ENCODE measurements at regions not wholly inside any gene's neighbourhood (a gene's known extent, or its start where the extent isn't known, plus 50 kb on each side); places are given as distances from the start of the nearest gene placed in this dataset.
A peak's percentile ranks its signal among the peaks of the same experiment; 100 is the strongest.

GRCh38 chr4:29521281-29521680, 1198.9 kb upstream of the PCDH7 start:
- no peak for DNase-seq

GRCh38 chr4:29536745-29537144, 1183.4 kb upstream of the PCDH7 start:
- no peak for DNase-seq

- no peak for DNase-seq
Observed at GRCh38 chr4:29538889-29539646, 1181.1 kb upstream of the PCDH7 start.

GRCh38 chr4:29540439-29541102, 1179.6 kb upstream of the PCDH7 start:
- DNase-seq = no peak

- DNase-seq = no peak
Observed at GRCh38 chr4:29541757-29542156, 1178.4 kb upstream of the PCDH7 start.

GRCh38 chr4:29549342-29549741, 1170.8 kb upstream of the PCDH7 start:
- DNase-seq = no peak

GRCh38 chr4:29551821-29552220, 1168.3 kb upstream of the PCDH7 start:
- no peak for DNase-seq

GRCh38 chr4:29553846-29554245, 1166.3 kb upstream of the PCDH7 start:
- no peak for DNase-seq

- no peak for DNase-seq
Observed at GRCh38 chr4:29558789-29559188, 1161.4 kb upstream of the PCDH7 start.

GRCh38 chr4:29559286-29559685, 1160.9 kb upstream of the PCDH7 start:
- DNase-seq = no peak

GRCh38 chr4:29560452-29560851, 1159.7 kb upstream of the PCDH7 start:
- DNase-seq = peak; percentile 31

- no peak for DNase-seq
Observed at GRCh38 chr4:29565256-29565655, 1154.9 kb upstream of the PCDH7 start.

- no peak for DNase-seq
Observed at GRCh38 chr4:29566371-29566770, 1153.8 kb upstream of the PCDH7 start.

- DNase-seq = no peak
Observed at GRCh38 chr4:29571322-29571721, 1148.8 kb upstream of the PCDH7 start.

GRCh38 chr4:29578329-29578728, 1141.8 kb upstream of the PCDH7 start:
- no peak for DNase-seq

- DNase-seq = no peak
Observed at GRCh38 chr4:29581457-29581856, 1138.7 kb upstream of the PCDH7 start.

GRCh38 chr4:29588617-29589016, 1131.6 kb upstream of the PCDH7 start:
- DNase-seq = no peak

- DNase-seq = no peak
Observed at GRCh38 chr4:29596228-29596627, 1123.9 kb upstream of the PCDH7 start.

GRCh38 chr4:29619168-29619567, 1101.0 kb upstream of the PCDH7 start:
- no peak for DNase-seq

GRCh38 chr4:29632199-29632598, 1088.0 kb upstream of the PCDH7 start:
- no peak for DNase-seq

- no peak for DNase-seq
Observed at GRCh38 chr4:29636961-29637360, 1083.2 kb upstream of the PCDH7 start.

GRCh38 chr4:29653221-29653620, 1066.9 kb upstream of the PCDH7 start:
- DNase-seq = no peak

GRCh38 chr4:29680644-29681043, 1039.5 kb upstream of the PCDH7 start:
- no peak for DNase-seq

- DNase-seq = no peak
Observed at GRCh38 chr4:29704059-29704458, 1016.1 kb upstream of the PCDH7 start.

GRCh38 chr4:29708473-29708872, 1011.7 kb upstream of the PCDH7 start:
- no peak for DNase-seq
